Mammary epithelial cell (primary cell): ENCODE measurements at regions not wholly inside any gene's neighbourhood (a gene's known extent, or its start where the extent isn't known, plus 50 kb on each side); places are given as distances from the start of the nearest gene placed in this dataset.

ENCODE experiments used
- EZH2 ChIP-seq: IDR thresholded peaks from 2 replicates; pipeline ENCODE4 v1.6.1; 2012; ENCODE audit warnings: low read length, inconsistent platforms, borderline replicate concordance
- TF ChIP-seq, protein P1 (sequence below), 2 donors: IDR thresholded peaks in 1 of 2; conservative IDR thresholded peaks in 1 of 2; 2 replicates each; pipeline ENCODE4 v1.5.1; 2011 to 2012; ENCODE audit warnings: inconsistent platforms in 2 of 2, low read length in 2 of 2, mild to moderate bottlenecking in 2 of 2, control low read depth in 1 of 2, low read depth in 1 of 2; ENCODE audit not compliant: insufficient read depth in 1 of 2; ENCODE audit errors: extremely low read depth in 1 of 2

DNA sequence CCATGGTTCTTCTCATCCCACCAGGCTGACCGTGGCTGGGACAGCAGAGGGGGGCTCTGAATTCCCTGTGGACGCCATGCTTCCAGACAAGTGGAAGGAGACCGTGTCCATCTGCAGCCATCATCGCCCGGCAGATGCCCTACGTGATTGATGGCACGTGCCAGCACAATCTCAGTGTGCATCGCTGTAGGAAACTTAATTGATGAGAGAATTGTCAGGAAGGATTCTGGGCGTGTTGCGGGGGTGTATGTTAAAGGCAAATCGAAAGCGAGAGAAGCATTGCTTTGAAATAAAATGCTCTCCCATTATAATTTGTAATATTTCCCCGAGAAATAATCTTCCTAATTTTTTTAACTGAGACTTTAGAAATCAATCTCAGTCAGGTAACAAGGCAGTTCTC, 185.5 kb upstream of the CDH4 start:
- TF ChIP-seq, protein P1, sequence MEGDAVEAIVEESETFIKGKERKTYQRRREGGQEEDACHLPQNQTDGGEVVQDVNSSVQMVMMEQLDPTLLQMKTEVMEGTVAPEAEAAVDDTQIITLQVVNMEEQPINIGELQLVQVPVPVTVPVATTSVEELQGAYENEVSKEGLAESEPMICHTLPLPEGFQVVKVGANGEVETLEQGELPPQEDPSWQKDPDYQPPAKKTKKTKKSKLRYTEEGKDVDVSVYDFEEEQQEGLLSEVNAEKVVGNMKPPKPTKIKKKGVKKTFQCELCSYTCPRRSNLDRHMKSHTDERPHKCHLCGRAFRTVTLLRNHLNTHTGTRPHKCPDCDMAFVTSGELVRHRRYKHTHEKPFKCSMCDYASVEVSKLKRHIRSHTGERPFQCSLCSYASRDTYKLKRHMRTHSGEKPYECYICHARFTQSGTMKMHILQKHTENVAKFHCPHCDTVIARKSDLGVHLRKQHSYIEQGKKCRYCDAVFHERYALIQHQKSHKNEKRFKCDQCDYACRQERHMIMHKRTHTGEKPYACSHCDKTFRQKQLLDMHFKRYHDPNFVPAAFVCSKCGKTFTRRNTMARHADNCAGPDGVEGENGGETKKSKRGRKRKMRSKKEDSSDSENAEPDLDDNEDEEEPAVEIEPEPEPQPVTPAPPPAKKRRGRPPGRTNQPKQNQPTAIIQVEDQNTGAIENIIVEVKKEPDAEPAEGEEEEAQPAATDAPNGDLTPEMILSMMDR (conservative IDR thresholded peaks at IDR 0.05 in 1 of 2, IDR thresholded peaks at IDR 0.05 in 1 of 2; ENCODE audit: extremely low read depth in 1 of 2, insufficient read depth in 1 of 2, low read depth in 1 of 2, low read length in 2 of 2) = no peak
- TF ChIP-seq EZH2 = no peak
